ENCODE measurements at regions not wholly inside any gene's neighbourhood (a gene's known extent, or its start where the extent isn't known, plus 50 kb on each side); places are given as distances from the start of the nearest gene placed in this dataset.

DNA sequence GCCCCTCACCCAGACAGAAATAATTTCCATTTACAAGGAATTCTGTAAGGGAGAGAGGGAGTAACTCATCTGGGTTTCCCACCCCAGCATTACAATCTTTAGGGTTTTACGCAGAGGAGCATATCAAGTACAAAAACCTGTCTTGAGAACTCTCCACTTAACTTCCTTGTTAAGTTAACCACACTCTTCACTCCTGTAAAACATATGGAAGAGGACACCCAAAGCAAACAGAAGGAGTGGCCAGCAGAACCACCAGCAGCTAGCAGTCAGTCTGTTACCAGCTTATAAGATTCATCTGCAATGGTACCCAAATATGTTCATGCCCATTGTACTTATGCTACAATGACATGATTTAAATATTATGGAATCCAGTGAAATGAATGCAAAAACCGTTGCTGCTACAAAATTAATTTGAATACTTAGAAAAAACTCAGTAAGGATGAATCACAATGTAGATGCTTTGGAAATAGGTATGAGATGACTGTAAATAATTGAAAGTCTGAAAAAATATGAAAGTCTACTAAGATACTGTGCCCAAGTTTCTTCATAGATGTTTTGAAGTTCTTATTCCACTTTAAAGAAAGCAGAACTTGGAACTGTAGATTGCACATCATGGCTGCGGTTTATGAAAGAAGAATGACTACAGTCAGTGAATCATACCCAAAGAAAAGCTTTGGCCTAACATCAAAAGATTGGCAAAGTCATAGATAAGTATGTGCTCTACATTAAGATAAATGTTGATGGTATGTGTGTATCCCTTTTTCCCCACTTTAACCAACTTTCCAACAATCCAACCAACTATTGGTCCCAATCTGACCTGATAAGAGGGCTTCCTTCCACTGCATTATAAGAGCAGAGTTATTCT, 233.6 kb downstream of the ACTL7B start:
- TF ChIP-seq EP300 (IDR thresholded peaks at IDR 0.05): no peak
- TF ChIP-seq CTCF (IDR thresholded peaks at IDR 0.05): no peak
- no peak for TF ChIP-seq POLR2AphosphoS5 (IDR thresholded peaks at IDR 0.05)
